SIG-M5 treated with dmso at 0.1 percent for 504 hours (cell line): ENCODE measurements at regions not wholly inside any gene's neighbourhood (a gene's known extent, or its start where the extent isn't known, plus 50 kb on each side); places are given as distances from the start of the nearest gene placed in this dataset.
A peak's percentile ranks its signal among the peaks of the same experiment; 100 is the strongest.

Experiments
- DNase-seq: peaks from one replicate; lab custom pipeline; 2025; ENCODE audit not compliant: unreplicated experiment; lab: John Stamatoyannopoulos, UW

GRCh38 chr1:198903203-198903602, 264.4 kb downstream of the PTPRC start:
- DNase-seq = no peak

GRCh38 chr1:198903621-198904020, 264.8 kb downstream of the PTPRC start:
- no peak for DNase-seq

- no peak for DNase-seq
Observed at GRCh38 chr1:198904321-198904720, 265.5 kb downstream of the PTPRC start.

GRCh38 chr1:198906739-198907422, 268.0 kb downstream of the PTPRC start:
- no peak for DNase-seq

GRCh38 chr1:198907423-198907746, 268.5 kb downstream of the PTPRC start:
- no peak for DNase-seq

GRCh38 chr1:198908995-198909394, 270.2 kb downstream of the PTPRC start:
- DNase-seq = no peak

- DNase-seq = no peak
Observed at GRCh38 chr1:198909973-198910372, 271.1 kb downstream of the PTPRC start.

- DNase-seq = no peak
Observed at GRCh38 chr1:198910816-198911215, 272.0 kb downstream of the PTPRC start.

GRCh38 chr1:198912046-198912445, 273.2 kb downstream of the PTPRC start:
- DNase-seq = no peak

- DNase-seq = no peak
Observed at GRCh38 chr1:198913667-198914066, 274.8 kb downstream of the PTPRC start.

- no peak for DNase-seq
Observed at GRCh38 chr1:198915327-198916231, 276.7 kb downstream of the PTPRC start.

- no peak for DNase-seq
Observed at GRCh38 chr1:198917226-198917625, 278.4 kb downstream of the PTPRC start.

- no peak for DNase-seq
Observed at GRCh38 chr1:198918920-198919319, 280.1 kb downstream of the PTPRC start.

GRCh38 chr1:198919667-198920398, 281.0 kb downstream of the PTPRC start:
- DNase-seq = peak; percentile 71

GRCh38 chr1:198922638-198923430, 284.0 kb downstream of the PTPRC start:
- peak; percentile 91 for DNase-seq

- DNase-seq = no peak
Observed at GRCh38 chr1:198923993-198924392, 285.2 kb downstream of the PTPRC start.

- no peak for DNase-seq
Observed at GRCh38 chr1:198925567-198925966, 286.7 kb downstream of the PTPRC start.

GRCh38 chr1:198927129-198927528, 288.3 kb downstream of the PTPRC start:
- DNase-seq = no peak

- no peak for DNase-seq
Observed at GRCh38 chr1:198929111-198929604, 290.3 kb downstream of the PTPRC start.

- DNase-seq = peak; percentile 80
Observed at GRCh38 chr1:198929961-198930599, 291.2 kb downstream of the PTPRC start.
